HepG2 (cell line): ENCODE measurements at regions not wholly inside any gene's neighbourhood (a gene's known extent, or its start where the extent isn't known, plus 50 kb on each side); places are given as distances from the start of the nearest gene placed in this dataset.

Source experiments
- ATAC-seq: fragments of 200-7000 bp; cut with Tn5 transposase; 3 replicates; pipeline ENCODE4 v1.9.1; 2020; ENCODE audit warnings: mild to moderate bottlenecking, moderate library complexity
- BruUV-seq: library from RNA; stranded (reverse); fragments of 400-500 nt; replicated peaks from 2 replicates; lab custom pipeline; 2021; lab: Mats Ljungman, UMichigan
- CTCF ChIA-PET: fragments of 300-600 bp; formaldehyde crosslinking; extraction: SDS; loops from one replicate; lab custom pipeline; 2021; ENCODE audit warnings: low total read pairs, inconsistent platforms, low intra/inter-chr PET ratio; lab: Yijun Ruan, JAX
- POLR2A ChIA-PET: fragments of 350-600 bp; sonication (Branson Sonifier 250); formaldehyde crosslinking; loops from one replicate; lab custom pipeline; 2020; ENCODE audit warnings: antibody characterized with exemption, inconsistent platforms; lab: Yijun Ruan, JAX
- DNase-seq: peaks from one replicate; pipeline ENCODE4 v3.0.0-alpha.2; 2015; ENCODE audit warnings: low spot score
- FAIRE-seq: peaks from 3 replicates; lab custom pipeline; 2011; peaks lifted over from hg19 to GRCh38; lab: Jason Lieb, UNC
- H2AFZ ChIP-seq: one replicate; pipeline ENCODE4 v1.6.1; 2011; ENCODE audit warnings: low read length, inconsistent platforms
- H3K27ac ChIP-seq: fragments of 300-600 bp; 3 replicates; pipeline ENCODE4 v1.8.0; 2011; ENCODE audit warnings: mixed run types, mild to moderate bottlenecking, mixed read lengths, low read length, inconsistent platforms; ENCODE audit not compliant: insufficient read depth; ENCODE audit errors: extremely low read length
- H3K27me3 ChIP-seq, 2 experiments: fragments of 200-600 bp in 1 of 2; 2 replicates in 1 of 2; 3 replicates in 1 of 2; pipeline versions ENCODE4 v1.6.0 to v1.8.0; 2011; ENCODE audit warnings: low read length in 2 of 2, mild to moderate bottlenecking in 2 of 2, moderate library complexity in 2 of 2, inconsistent platforms in 1 of 2; ENCODE audit not compliant: insufficient read depth in 2 of 2, control insufficient read depth in 1 of 2
- H3K36me3 ChIP-seq, 2 experiments: fragments of 200-600 bp in 1 of 2; replicated peaks in 1 of 2; 2 replicates in 1 of 2; 3 replicates in 1 of 2; pipeline versions ENCODE4 v1.5.1 to v1.8.0; 2011; ENCODE audit warnings: low read length in 2 of 2, inconsistent platforms in 1 of 2; ENCODE audit not compliant: insufficient read depth in 2 of 2, control insufficient read depth in 1 of 2
- H3K4me1 ChIP-seq: 2 replicates; pipeline ENCODE4 v1.5.1; 2012; ENCODE audit warnings: low read length, inconsistent platforms; ENCODE audit not compliant: insufficient read depth
- H3K4me2 ChIP-seq: 2 replicates; pipeline ENCODE4 v1.6.0; 2011; ENCODE audit warnings: low read depth, low read length, inconsistent platforms
- H3K4me3 ChIP-seq, 3 experiments: fragments of 200-600 bp in 1 of 3; sonication (generic), shearing (Covaris generic) in 1 of 3; replicated peaks in 1 of 3; 2 replicates each; pipeline ENCODE4 v1.5.1; 2011 to 2016; ENCODE audit warnings: low read length in 3 of 3, inconsistent platforms in 2 of 3, low read depth in 2 of 3, mild to moderate bottlenecking in 2 of 3, control low read depth in 1 of 3, mixed read lengths in 1 of 3; ENCODE audit not compliant: insufficient read depth in 1 of 3
- H3K79me2 ChIP-seq: one replicate; pipeline ENCODE4 v1.6.1; 2011; ENCODE audit warnings: low read length, inconsistent platforms; ENCODE audit not compliant: insufficient read depth
- H3K9ac ChIP-seq: 2 replicates; pipeline ENCODE4 v1.6.0; 2011; ENCODE audit warnings: mild to moderate bottlenecking, low read depth, low read length, inconsistent platforms; ENCODE audit not compliant: insufficient read depth
- H3K9me3 ChIP-seq: 2 replicates; pipeline ENCODE4 v1.5.1; 2012; ENCODE audit warnings: mild to moderate bottlenecking, low read length
- H4K20me1 ChIP-seq: 2 replicates; pipeline ENCODE4 v1.6.0; 2011; ENCODE audit warnings: inconsistent platforms, mild to moderate bottlenecking, low read length, moderate library complexity; ENCODE audit not compliant: insufficient read depth
- ELK4 ChIP-seq: sonication (generic); formaldehyde crosslinking; IDR thresholded peaks from 2 replicates; pipeline ENCODE4 v1.9.0; 2021; ENCODE audit warnings: missing genetic modification reagents, borderline replicate concordance
- GABPB1 ChIP-seq: IDR thresholded peaks from 2 replicates; pipeline ENCODE4 v1.6.1; 2016; ENCODE audit warnings: mild to moderate bottlenecking, missing genetic modification reagents, moderate library complexity, missing compliant biosample characterization
- HINFP ChIP-seq: sonication (generic); formaldehyde crosslinking; IDR thresholded peaks from 2 replicates; pipeline ENCODE4 v1.4.0; 2020; ENCODE audit warnings: low read depth, mild to moderate bottlenecking, missing genetic modification reagents
- HMGXB4 ChIP-seq, 2 experiments: sonication (generic) in 1 of 2; formaldehyde crosslinking in 1 of 2; IDR thresholded peaks; 2 replicates each; pipeline versions ENCODE4 v1.4.0 to v1.6.1; 2018 to 2020; ENCODE audit warnings: missing genetic modification reagents in 2 of 2, borderline replicate concordance in 1 of 2, low read depth in 1 of 2, mild to moderate bottlenecking in 1 of 2, missing biosample characterization in 1 of 2
- HNF1B ChIP-seq: sonication (generic); formaldehyde crosslinking; IDR thresholded peaks from 2 replicates; pipeline ENCODE4 v1.5.1; 2020; ENCODE audit warnings: mild to moderate bottlenecking, moderate library complexity, missing genetic modification reagents
- MAX ChIP-seq: IDR thresholded peaks from 2 replicates; pipeline ENCODE4 v1.6.1; 2012; ENCODE audit warnings: inconsistent platforms
- NCOA1 ChIP-seq: sonication (generic); formaldehyde crosslinking; IDR thresholded peaks from 2 replicates; pipeline ENCODE4 v1.9.0; 2021; ENCODE audit warnings: missing genetic modification reagents
- PRMT3 ChIP-seq: sonication (generic); formaldehyde crosslinking; IDR thresholded peaks from 2 replicates; pipeline ENCODE4 v1.8.1; 2022; ENCODE audit warnings: low read depth, mild to moderate bottlenecking, moderate library complexity, missing genetic modification reagents, borderline replicate concordance
- TEAD2 ChIP-seq: sonication (generic); formaldehyde crosslinking; IDR thresholded peaks from 2 replicates; pipeline ENCODE4 v1.9.0; 2021; ENCODE audit warnings: missing genetic modification reagents
- TRAFD1 ChIP-seq: sonication (generic); formaldehyde crosslinking; IDR thresholded peaks from 2 replicates; pipeline ENCODE4 v1.5.1; 2020; ENCODE audit warnings: missing genetic modification reagents, mild to moderate bottlenecking, borderline replicate concordance
- YEATS4 ChIP-seq: sonication (generic); formaldehyde crosslinking; IDR thresholded peaks from 2 replicates; pipeline ENCODE4 v1.4.0; 2020; ENCODE audit warnings: missing genetic modification reagents, borderline replicate concordance
- ZFP90 ChIP-seq: sonication (generic); formaldehyde crosslinking; IDR thresholded peaks from 2 replicates; pipeline ENCODE4 v1.8.0; 2022; ENCODE audit warnings: missing genetic modification reagents, mild to moderate bottlenecking, inconsistent platforms, borderline replicate concordance
- ZNF501 ChIP-seq: sonication (generic); formaldehyde crosslinking; IDR thresholded peaks from 2 replicates; pipeline ENCODE4 v1.5.1; 2020; ENCODE audit warnings: mild to moderate bottlenecking, moderate library complexity, missing genetic modification reagents
- ZNF720 ChIP-seq: sonication (generic); formaldehyde crosslinking; IDR thresholded peaks from 2 replicates; pipeline ENCODE4 v1.4.0; 2020; ENCODE audit warnings: missing genetic modification reagents
- WGBS: methylation state at CpG from one replicate; pipeline ENCODE4 v1.1.6; 2017; ENCODE audit warnings: low lambda C conversion rate; 5-methylcytosine and 5-hydroxymethylcytosine counted together
- in situ Hi-C: cut with HindIII; loops from 2 replicates; pipeline ENCODE4 v1.10.0; 2017; ENCODE audit warnings: low pct_unique_long_range_greater_than_20kb; ENCODE audit not compliant: extremely low pct_ligation_motif_present
- intact Hi-C: fragments of 100-400 bp; cut with micrococcal nuclease; formaldehyde crosslinking; loops from one replicate; pipeline ENCODE4 v1.10.0; 2022; ENCODE audit not compliant: unreplicated experiment

GRCh38 chr1:73784026-73784425, 413.9 kb downstream of the LRRIQ3 start (continued):
- TF ChIP-seq ZFP90 (CRISPR knock-in tag), result no peak
- TF ChIP-seq YEATS4 (CRISPR knock-in tag), result no peak
- TF ChIP-seq HMGXB4 (CRISPR knock-in tag; IDR thresholded peaks at IDR 0.05; ENCODE audit: borderline replicate concordance in 1 of 2, low read depth in 1 of 2), result no peak
- TF ChIP-seq GABPB1 (CRISPR knock-in tag), result no peak
- TF ChIP-seq MAX, result no peak
- no peak for TF ChIP-seq ZNF720 (CRISPR knock-in tag)
- TF ChIP-seq TEAD2 (CRISPR knock-in tag), result no peak
- TF ChIP-seq HINFP, result no peak
- TF ChIP-seq ZNF501 (CRISPR knock-in tag), result no peak

- Histone ChIP-seq H3K4me1 (no peaks in the 10 kb centered on the region), H4K20me1 (no peaks in the 10 kb centered on the region), H3K79me2 (no peaks in the 10 kb centered on the region), H3K9ac (no peak overlapping the region), H3K27ac (no peak overlapping the region), H3K4me2 (no peak overlapping the region), H3K4me3 (no peak overlapping the region), H2AFZ (no peak overlapping the region), H3K9me3 (peaks cover 83% of the 10 kb centered on the region), H3K36me3 (no peaks in the 10 kb centered on the region), H3K27me3 (no peaks in the 10 kb centered on the region)
- ATAC-seq, result no peak
- POLR2A ChIA-PET, result no interaction called here
- CTCF ChIA-PET, result no interaction called here
- intact Hi-C loops, result no loop called here
- 18% methylated on average over 6 of the region's 6 CpGs for WGBS
- in situ Hi-C loops, result no loop called here
- DNase-seq, result no peak
- no TSS peak for BruUV-seq
- no peak for FAIRE-seq
- no peak for TF ChIP-seq ELK4
- TF ChIP-seq PRMT3 (CRISPR knock-in tag), result no peak
- TF ChIP-seq NCOA1 (CRISPR knock-in tag), result no peak
- no peak for TF ChIP-seq TRAFD1
- no peak for TF ChIP-seq HNF1B (CRISPR knock-in tag)
Measured at GRCh38 chr1:73783352-73783751, 414.6 kb downstream of the LRRIQ3 start.
